Sigmoid colon (tissue), 6 donors: ENCODE measurements at regions not wholly inside any gene's neighbourhood (a gene's known extent, or its start where the extent isn't known, plus 50 kb on each side); places are given as distances from the start of the nearest gene placed in this dataset.

ENCODE experiments used
- DNase-seq: peaks from one replicate; pipeline ENCODE4 v3.0.0-alpha.2; 2019
- H3K27ac ChIP-seq, 4 donors: fragments of 200-600 bp; sonication (generic); one replicate each; pipeline ENCODE4 v1.5.1; 2016 to 2019; ENCODE audit warnings: mild to moderate bottlenecking in 1 of 4
- H3K27me3 ChIP-seq, 3 donors: fragments of 200-600 bp; sonication (generic); one replicate each; pipeline ENCODE4 v1.5.1; 2019; ENCODE audit warnings: mild to moderate bottlenecking in 1 of 3
- H3K36me3 ChIP-seq, 4 donors: fragments of 200-600 bp; sonication (generic); one replicate each; pipeline ENCODE4 v1.5.1; 2016 to 2019
- H3K4me1 ChIP-seq, 4 donors: fragments of 200-600 bp; sonication (generic); one replicate each; pipeline ENCODE4 v1.5.1; 2017 to 2019
- H3K4me3 ChIP-seq, 4 donors: fragments of 200-600 bp; sonication (generic); one replicate each; pipeline ENCODE4 v1.5.1; 2017 to 2019; ENCODE audit warnings: mild to moderate bottlenecking in 2 of 4, moderate library complexity in 1 of 4
- H3K9me3 ChIP-seq, 4 donors: fragments of 200-600 bp in 3 of 4; sonication (generic) in 3 of 4; one replicate each; pipeline versions ENCODE4 v1.5.1 to v1.6.1; 2013 to 2019
- CTCF ChIP-seq, 4 experiments: fragments of 450-650 bp in 3 of 4; fragments of 200-600 bp in 1 of 4; IDR thresholded peaks; one replicate each; pipeline ENCODE4 v1.5.1; 2016 to 2019; ENCODE audit warnings: antibody characterized with exemption in 4 of 4, mild to moderate bottlenecking in 3 of 4, moderate library complexity in 2 of 4
- EP300 ChIP-seq, 4 donors: sonication (generic); formaldehyde crosslinking; IDR thresholded peaks; one replicate each; pipeline ENCODE4 v1.6.1; 2017; ENCODE audit warnings: antibody characterized with exemption in 4 of 4
- POLR2A ChIP-seq, 2 donors: fragments of 450-650 bp; IDR thresholded peaks; one replicate each; pipeline ENCODE4 v1.6.1; 2016; ENCODE audit warnings: antibody characterized with exemption in 2 of 2, mild to moderate bottlenecking in 2 of 2, moderate library complexity in 2 of 2
- POLR2AphosphoS5 ChIP-seq, 4 donors: sonication (generic); formaldehyde crosslinking; IDR thresholded peaks; one replicate each; pipeline ENCODE4 v1.6.1; 2017; ENCODE audit warnings: antibody characterized with exemption in 4 of 4
- WGBS, 2 donors: extraction: QIAGEN DNeasy Blood & Tissue Kit; methylation state at CpG; one replicate each; pipeline ENCODE4 v1.1.7; 2013; 5-methylcytosine and 5-hydroxymethylcytosine counted together
- intact Hi-C: fragments of 100-400 bp; cut with DNase I; formaldehyde crosslinking; loops from one replicate; pipeline ENCODE4 v1.15.1; 2023
- donor health status: healthy with polysubstance abuse.
- donor health status: healthy.

- intact Hi-C loops: no loop called here
- no peaks in the 10 kb centered on the region for H3K27me3 ChIP-seq
- H3K4me3 ChIP-seq: no peak overlapping the region
- H3K4me1 ChIP-seq: no peaks in the 10 kb centered on the region
- no peaks in the 10 kb centered on the region for H3K9me3 ChIP-seq
- 61 to 74% methylated on average over 2 of the region's 2 CpGs for WGBS, 2 donors
- DNase-seq: no peak
- H3K27ac ChIP-seq: no peak overlapping the region
- H3K36me3 ChIP-seq: no peaks in the 10 kb centered on the region
- TF ChIP-seq CTCF (IDR thresholded peaks at IDR 0.05) (no peak), EP300 (IDR thresholded peaks at IDR 0.05) (no peak), POLR2AphosphoS5 (IDR thresholded peaks at IDR 0.05) (no peak), POLR2A (IDR thresholded peaks at IDR 0.05) (no peak)
These were observed 591.0 kb upstream of the SETBP1 start for GRCh38 chr18:44089732-44090131.

- Histone ChIP-seq H3K9me3 (no peaks in the 10 kb centered on the region), H3K4me1 (no peaks in the 10 kb centered on the region), H3K4me3 (no peak overlapping the region), H3K27ac (no peak overlapping the region), H3K36me3 (no peaks in the 10 kb centered on the region), H3K27me3 (no peaks in the 10 kb centered on the region)
- no peak for DNase-seq
- intact Hi-C loops: no loop called here
- 11 to 55% methylated on average over 3 of the region's 3 CpGs for WGBS, 2 donors
- no peak for TF ChIP-seq POLR2A (IDR thresholded peaks at IDR 0.05)
- TF ChIP-seq CTCF (IDR thresholded peaks at IDR 0.05): no peak
- TF ChIP-seq POLR2AphosphoS5 (IDR thresholded peaks at IDR 0.05): no peak
- TF ChIP-seq EP300 (IDR thresholded peaks at IDR 0.05): no peak
These were observed 590.2 kb upstream of the SETBP1 start for GRCh38 chr18:44090453-44090852.

- DNase-seq: no peak
- no peak overlapping the region for H3K4me3 ChIP-seq
- no peaks in the 10 kb centered on the region for H3K9me3 ChIP-seq
- intact Hi-C loops: no loop called here
- H3K27me3 ChIP-seq: no peaks in the 10 kb centered on the region
- no peaks in the 10 kb centered on the region for H3K36me3 ChIP-seq
- no peak overlapping the region for H3K27ac ChIP-seq
- H3K4me1 ChIP-seq: peaks cover 0 to under 1% (median 0%) of the 10 kb centered on the region in 4 donors
- TF ChIP-seq POLR2A (IDR thresholded peaks at IDR 0.05) (no peak), CTCF (IDR thresholded peaks at IDR 0.05) (no peak), EP300 (IDR thresholded peaks at IDR 0.05) (no peak), POLR2AphosphoS5 (IDR thresholded peaks at IDR 0.05) (no peak)
These were observed 587.4 kb upstream of the SETBP1 start for GRCh38 chr18:44093253-44093652.

- Histone ChIP-seq H3K27ac (no peak overlapping the region), H3K9me3 (no peaks in the 10 kb centered on the region), H3K4me3 (no peak overlapping the region), H3K36me3 (no peaks in the 10 kb centered on the region), H3K27me3 (no peaks in the 10 kb centered on the region), H3K4me1 (peaks cover 0 to 3% (median 0%) of the 10 kb centered on the region in 4 donors)
- DNase-seq: no peak
- intact Hi-C loops: no loop called here
- TF ChIP-seq POLR2A (IDR thresholded peaks at IDR 0.05) (no peak), EP300 (IDR thresholded peaks at IDR 0.05) (no peak), POLR2AphosphoS5 (IDR thresholded peaks at IDR 0.05) (no peak), CTCF (IDR thresholded peaks at IDR 0.05) (no peak)
These were observed 584.7 kb upstream of the SETBP1 start for GRCh38 chr18:44096016-44096415.

- Histone ChIP-seq H3K27ac (no peak overlapping the region), H3K4me3 (no peak overlapping the region), H3K4me1 (peaks cover 0 to 3% (median 0%) of the 10 kb centered on the region in 4 donors), H3K9me3 (no peaks in the 10 kb centered on the region), H3K27me3 (no peaks in the 10 kb centered on the region), H3K36me3 (no peaks in the 10 kb centered on the region)
- intact Hi-C loops: no loop called here
- no peak for DNase-seq
- TF ChIP-seq POLR2A (IDR thresholded peaks at IDR 0.05): no peak
- TF ChIP-seq EP300 (IDR thresholded peaks at IDR 0.05): no peak
- TF ChIP-seq CTCF (IDR thresholded peaks at IDR 0.05): peak in 2 of 4 experiments; percentile 21 to 35
- no peak for TF ChIP-seq POLR2AphosphoS5 (IDR thresholded peaks at IDR 0.05)
- WGBS, 2 donors: 47 to 79% methylated on average over 4 of the region's 4 CpGs
These were observed 582.1 kb upstream of the SETBP1 start for GRCh38 chr18:44098551-44099098.
